Mesenchymal stem cell (in vitro differentiated cells and primary cell): ENCODE measurements at regions not wholly inside any gene's neighbourhood (a gene's known extent, or its start where the extent isn't known, plus 50 kb on each side); places are given as distances from the start of the nearest gene placed in this dataset.
"Not testable (repeated sequence)": the region's sequence is repeated elsewhere in the genome, so short reads cannot be mapped to it uniquely, and the experiment has no call there.

Experiments used
- DNase-seq: peaks from one replicate; pipeline ENCODE4 v3.0.0-alpha.2; 2013
- H2AFZ ChIP-seq: one replicate; pipeline ENCODE4 v1.6.1; 2013; ENCODE audit warnings: low read depth, mild to moderate bottlenecking, control low read depth, inconsistent platforms, low read length, moderate library complexity
- H2AK5ac ChIP-seq: 2 replicates; pipeline ENCODE4 v1.6.1; 2013; ENCODE audit warnings: low read length, moderate library complexity, mild to moderate bottlenecking, inconsistent platforms; ENCODE audit not compliant: severe bottlenecking
- H2BK120ac ChIP-seq: one replicate; pipeline ENCODE4 v1.6.1; 2013; ENCODE audit warnings: low read depth, mild to moderate bottlenecking, inconsistent platforms, low read length, moderate library complexity
- H2BK12ac ChIP-seq, 2 experiments: one replicate each; pipeline ENCODE4 v1.6.1; 2013; ENCODE audit warnings: inconsistent platforms in 2 of 2, low read length in 2 of 2, mild to moderate bottlenecking in 2 of 2, moderate library complexity in 2 of 2, control low read depth in 1 of 2
- H2BK15ac ChIP-seq: one replicate; pipeline ENCODE4 v1.6.1; 2013; ENCODE audit warnings: mild to moderate bottlenecking, low read depth, inconsistent platforms; ENCODE audit not compliant: poor library complexity, severe bottlenecking
- H2BK5ac ChIP-seq: 2 replicates; pipeline ENCODE4 v1.6.1; 2013; ENCODE audit warnings: low read depth, mild to moderate bottlenecking, low read length, control low read depth, inconsistent platforms; ENCODE audit not compliant: poor library complexity, severe bottlenecking
- H3K14ac ChIP-seq, 2 experiments: one replicate each; pipeline ENCODE4 v1.6.1; 2013; ENCODE audit warnings: inconsistent platforms in 2 of 2, low read length in 2 of 2, control low read depth in 1 of 2, mild to moderate bottlenecking in 1 of 2, moderate library complexity in 1 of 2
- H3K18ac ChIP-seq, 2 experiments: one replicate each; pipeline ENCODE4 v1.6.1; 2013; ENCODE audit warnings: inconsistent platforms in 2 of 2, low read length in 2 of 2, control low read depth in 1 of 2, low read depth in 1 of 2, mild to moderate bottlenecking in 1 of 2
- H3K23ac ChIP-seq, 2 experiments: one replicate each; pipeline ENCODE4 v1.6.1; 2013; ENCODE audit warnings: inconsistent platforms in 2 of 2, low read length in 2 of 2, mild to moderate bottlenecking in 2 of 2, moderate library complexity in 2 of 2, control low read depth in 1 of 2
- H3K27ac ChIP-seq: 2 replicates; pipeline ENCODE4 v1.5.1; 2013; ENCODE audit warnings: mild to moderate bottlenecking, moderate library complexity, low read length, control low read depth, inconsistent platforms; ENCODE audit not compliant: poor library complexity, severe bottlenecking
- H3K27me3 ChIP-seq, 2 experiments: 2 replicates each; pipeline versions ENCODE4 v1.6.1 to v1.7.0; 2013; ENCODE audit warnings: low read length in 2 of 2, mild to moderate bottlenecking in 2 of 2, moderate library complexity in 2 of 2, control low read depth in 1 of 2, inconsistent platforms in 1 of 2; ENCODE audit not compliant: control insufficient read depth in 1 of 2, insufficient read depth in 1 of 2
- H3K36me3 ChIP-seq, 2 experiments: 2 replicates each; pipeline versions ENCODE4 v1.6.1 to v1.7.0; 2013; ENCODE audit warnings: low read length in 2 of 2, control low read depth in 1 of 2, inconsistent platforms in 1 of 2, low read depth in 1 of 2, mild to moderate bottlenecking in 1 of 2; ENCODE audit not compliant: insufficient read depth in 2 of 2, control insufficient read depth in 1 of 2
- H3K4ac ChIP-seq, 2 experiments: one replicate each; pipeline ENCODE4 v1.6.1; 2013; ENCODE audit warnings: inconsistent platforms in 2 of 2, low read length in 2 of 2, mild to moderate bottlenecking in 2 of 2, moderate library complexity in 2 of 2, control low read depth in 1 of 2, low read depth in 1 of 2
- H3K4me1 ChIP-seq: 2 replicates; pipeline ENCODE4 v1.6.1; 2013; ENCODE audit warnings: low read depth, low read length, control low read depth; ENCODE audit not compliant: control insufficient read depth, insufficient read depth
- H3K4me2 ChIP-seq: 2 replicates; pipeline ENCODE4 v1.6.1; 2013; ENCODE audit warnings: low read length, mild to moderate bottlenecking, inconsistent platforms; ENCODE audit not compliant: poor library complexity, severe bottlenecking
- H3K4me3 ChIP-seq, 2 experiments: 2 replicates each; pipeline versions ENCODE4 v1.5.1 to v1.7.0; 2013; ENCODE audit warnings: low read length in 2 of 2, mild to moderate bottlenecking in 2 of 2, control low read depth in 1 of 2, low read depth in 1 of 2; ENCODE audit not compliant: insufficient read depth in 1 of 2
- H3K79me1 ChIP-seq: replicated peaks from 2 replicates; pipeline ENCODE4 v1.6.1; 2013; ENCODE audit warnings: mild to moderate bottlenecking, control low read depth, low read length, inconsistent platforms; ENCODE audit not compliant: poor library complexity, severe bottlenecking
- H3K9ac ChIP-seq: 2 replicates; pipeline ENCODE4 v1.7.0; 2013; ENCODE audit warnings: mild to moderate bottlenecking, low read length, moderate library complexity
- H3K9me3 ChIP-seq: 2 replicates; pipeline ENCODE4 v1.7.0; 2013; ENCODE audit warnings: mild to moderate bottlenecking, low read length; ENCODE audit not compliant: control insufficient read depth
- H4K8ac ChIP-seq: one replicate; pipeline ENCODE4 v1.6.1; 2013; ENCODE audit warnings: inconsistent platforms, mild to moderate bottlenecking, low read length, moderate library complexity
- H4K91ac ChIP-seq: one replicate; pipeline ENCODE4 v1.6.1; 2013; ENCODE audit warnings: mild to moderate bottlenecking, low read length, inconsistent platforms
- WGBS: methylation state at CpG from one replicate; pipeline ENCODE4 v1.1.7; 2013; ENCODE audit warnings: mixed read lengths; 5-methylcytosine and 5-hydroxymethylcytosine counted together

GRCh38 chr13:86253497-86253896 lies 454.3 kb upstream of the SLITRK6 start:
- not testable (repeated sequence) for H3K9ac ChIP-seq, H2BK15ac ChIP-seq, H2BK120ac ChIP-seq, H3K23ac ChIP-seq, DNase-seq, H2BK5ac ChIP-seq, H3K4me2 ChIP-seq, H3K4me3 ChIP-seq, H3K9me3 ChIP-seq, H3K27ac ChIP-seq, H3K27me3 ChIP-seq, H2AK5ac ChIP-seq, H3K36me3 ChIP-seq, H3K79me1 ChIP-seq, H3K4ac ChIP-seq, H3K14ac ChIP-seq, H2AFZ ChIP-seq, H3K4me1 ChIP-seq, H4K8ac ChIP-seq, H2BK12ac ChIP-seq, H4K91ac ChIP-seq, H3K18ac ChIP-seq
- no CpG with 5 or more reads among the region's 5 CpGs for WGBS

GRCh38 chr13:86255820-86256219 lies 456.6 kb upstream of the SLITRK6 start:
- not testable (repeated sequence) for H2AK5ac ChIP-seq

GRCh38 chr13:86269511-86269910 lies 470.3 kb upstream of the SLITRK6 start:
- no peaks in the 10 kb centered on the region for H3K4me1 ChIP-seq
- no peak overlapping the region for H2BK5ac ChIP-seq
- no peak overlapping the region for H2AFZ ChIP-seq
- H2BK12ac ChIP-seq: no peak overlapping the region
- H3K27me3 ChIP-seq: no peaks in the 10 kb centered on the region
- no peak overlapping the region for H3K14ac ChIP-seq
- no peak overlapping the region for H3K27ac ChIP-seq
- no peak overlapping the region for H4K8ac ChIP-seq
- H3K18ac ChIP-seq: no peak overlapping the region
- H2BK120ac ChIP-seq: no peak overlapping the region
- H4K91ac ChIP-seq: no peak overlapping the region
- no peak overlapping the region for H3K4me2 ChIP-seq
- no peak overlapping the region for H2AK5ac ChIP-seq
- H3K9me3 ChIP-seq: no peaks in the 10 kb centered on the region
- no peak overlapping the region for H3K4ac ChIP-seq
- H3K79me1 ChIP-seq: no peaks in the 10 kb centered on the region
- H3K23ac ChIP-seq: no peak overlapping the region
- no peak overlapping the region for H3K4me3 ChIP-seq
- DNase-seq: no peak
- H2BK15ac ChIP-seq: no peak overlapping the region
- H3K9ac ChIP-seq: no peak overlapping the region
- H3K36me3 ChIP-seq: no peaks in the 10 kb centered on the region

More at GRCh38 chr13:86255820-86256219, 456.6 kb upstream of the SLITRK6 start:
- not testable (repeated sequence) for H3K9me3 ChIP-seq, H3K14ac ChIP-seq, H3K23ac ChIP-seq, H3K9ac ChIP-seq, H3K27ac ChIP-seq, H3K79me1 ChIP-seq, H4K91ac ChIP-seq, H3K36me3 ChIP-seq, H3K18ac ChIP-seq, H2BK120ac ChIP-seq, H3K27me3 ChIP-seq, H3K4me1 ChIP-seq, H2BK15ac ChIP-seq, H2BK12ac ChIP-seq, H2AFZ ChIP-seq, H3K4me3 ChIP-seq, H4K8ac ChIP-seq, H2BK5ac ChIP-seq, H3K4me2 ChIP-seq, DNase-seq, H3K4ac ChIP-seq
- WGBS: no CpG with 5 or more reads among the region's 2 CpGs

- H3K9me3 ChIP-seq: no peaks in the 10 kb centered on the region
These were observed 483.2 kb upstream of the SLITRK6 start for GRCh38 chr13:86282442-86282841.

More at GRCh38 chr13:86282442-86282841, 483.2 kb upstream of the SLITRK6 start:
- WGBS: no CpG with 5 or more reads among the region's 2 CpGs
- H2BK12ac ChIP-seq: no peak overlapping the region
- no peaks in the 10 kb centered on the region for H3K4me1 ChIP-seq
- H2BK120ac ChIP-seq: no peak overlapping the region
- H3K27ac ChIP-seq: no peak overlapping the region
- no peak overlapping the region for H2AFZ ChIP-seq
- no peak overlapping the region for H3K4ac ChIP-seq
- no peak overlapping the region for H2BK15ac ChIP-seq
- DNase-seq: no peak
- no peak overlapping the region for H3K4me2 ChIP-seq
- no peak overlapping the region for H2BK5ac ChIP-seq
- no peak overlapping the region for H4K8ac ChIP-seq
- H3K79me1 ChIP-seq: no peaks in the 10 kb centered on the region
- no peak overlapping the region for H3K23ac ChIP-seq
- no peak overlapping the region for H3K9ac ChIP-seq
- no peaks in the 10 kb centered on the region for H3K27me3 ChIP-seq
- H4K91ac ChIP-seq: no peak overlapping the region
- H3K18ac ChIP-seq: no peak overlapping the region
- no peaks in the 10 kb centered on the region for H3K36me3 ChIP-seq
- H3K4me3 ChIP-seq: no peak overlapping the region
- H2AK5ac ChIP-seq: no peak overlapping the region
- H3K14ac ChIP-seq: no peak overlapping the region
